ENCODE measurements at regions not wholly inside any gene's neighbourhood (a gene's known extent, or its start where the extent isn't known, plus 50 kb on each side); places are given as distances from the start of the nearest gene placed in this dataset.

DNA sequence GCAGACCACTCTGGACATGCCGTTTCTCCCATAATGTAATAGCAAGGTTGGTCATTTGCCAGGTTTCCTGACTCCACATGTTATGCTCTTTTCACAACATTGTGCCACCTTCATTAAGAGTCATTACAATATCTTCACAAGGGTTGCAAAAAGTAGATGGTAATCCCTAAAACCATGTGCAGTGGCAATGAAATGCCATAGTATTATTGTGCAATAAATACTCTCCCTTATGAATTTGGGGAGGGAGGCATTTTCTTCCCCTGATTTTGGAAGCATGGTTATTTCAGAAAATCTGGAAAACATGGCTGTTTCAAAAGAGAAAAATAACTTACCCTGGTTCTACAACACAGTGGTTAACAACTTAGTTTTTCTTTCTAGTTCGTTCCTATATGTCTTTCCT is 75.1 kb downstream of the BLTP1 start:
- no peak for DNase-seq (ENCODE audit: low read depth in 2 of 2)
- TF ChIP-seq, protein P1, sequence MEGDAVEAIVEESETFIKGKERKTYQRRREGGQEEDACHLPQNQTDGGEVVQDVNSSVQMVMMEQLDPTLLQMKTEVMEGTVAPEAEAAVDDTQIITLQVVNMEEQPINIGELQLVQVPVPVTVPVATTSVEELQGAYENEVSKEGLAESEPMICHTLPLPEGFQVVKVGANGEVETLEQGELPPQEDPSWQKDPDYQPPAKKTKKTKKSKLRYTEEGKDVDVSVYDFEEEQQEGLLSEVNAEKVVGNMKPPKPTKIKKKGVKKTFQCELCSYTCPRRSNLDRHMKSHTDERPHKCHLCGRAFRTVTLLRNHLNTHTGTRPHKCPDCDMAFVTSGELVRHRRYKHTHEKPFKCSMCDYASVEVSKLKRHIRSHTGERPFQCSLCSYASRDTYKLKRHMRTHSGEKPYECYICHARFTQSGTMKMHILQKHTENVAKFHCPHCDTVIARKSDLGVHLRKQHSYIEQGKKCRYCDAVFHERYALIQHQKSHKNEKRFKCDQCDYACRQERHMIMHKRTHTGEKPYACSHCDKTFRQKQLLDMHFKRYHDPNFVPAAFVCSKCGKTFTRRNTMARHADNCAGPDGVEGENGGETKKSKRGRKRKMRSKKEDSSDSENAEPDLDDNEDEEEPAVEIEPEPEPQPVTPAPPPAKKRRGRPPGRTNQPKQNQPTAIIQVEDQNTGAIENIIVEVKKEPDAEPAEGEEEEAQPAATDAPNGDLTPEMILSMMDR (IDR thresholded peaks at IDR 0.05; ENCODE audit: low read depth, low read length): no peak
- no peak overlapping the region for H3K4me3 ChIP-seq (replicated peaks in 1 of 2; ENCODE audit: low read depth in 2 of 2, low read length in 2 of 2)

DNA sequence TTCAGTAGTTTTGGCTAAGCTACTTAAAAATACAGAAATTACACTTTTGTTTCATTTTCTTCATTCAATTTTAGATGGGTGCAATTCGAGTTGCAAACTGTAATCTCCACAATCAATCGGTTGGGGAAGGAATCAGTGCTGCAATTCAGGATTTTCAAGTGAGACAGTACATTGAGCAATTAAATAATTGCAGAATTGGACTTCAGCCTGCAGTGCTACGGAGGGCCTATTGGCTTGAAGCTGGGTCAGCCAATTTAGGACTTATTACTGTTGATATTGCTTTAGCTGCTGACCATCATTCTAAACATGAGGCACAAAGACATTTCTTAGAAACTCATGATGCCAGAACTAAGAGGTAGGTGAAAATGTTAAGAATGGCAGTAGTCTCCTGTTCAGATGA is 77.7 kb downstream of the BLTP1 start:
- no peak overlapping the region for H3K4me3 ChIP-seq (replicated peaks in 1 of 2; ENCODE audit: low read depth in 2 of 2, low read length in 2 of 2)
- TF ChIP-seq, protein P1 (IDR thresholded peaks at IDR 0.05; ENCODE audit: low read depth, low read length): no peak

DNA sequence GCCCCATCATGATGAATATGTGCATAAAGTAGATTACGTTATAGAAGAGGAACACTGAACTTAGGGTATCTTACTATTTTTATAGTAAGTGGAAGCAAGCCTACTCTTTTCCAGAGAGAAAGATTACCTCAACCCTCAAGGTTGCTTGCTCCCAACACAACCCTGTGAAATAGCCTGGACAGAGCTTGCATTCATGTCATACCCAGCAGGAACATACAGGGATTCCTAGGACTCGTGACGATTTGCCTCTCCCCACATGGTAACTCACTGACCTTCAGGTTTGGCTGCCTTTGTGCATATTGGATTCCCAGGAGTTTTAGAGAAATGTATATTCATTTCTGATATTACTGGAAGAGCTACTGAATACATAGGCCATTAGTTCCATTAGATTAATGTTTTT is 80.5 kb downstream of the BLTP1 start:
- no peak overlapping the region for H3K4me3 ChIP-seq (replicated peaks in 1 of 2; ENCODE audit: low read depth in 2 of 2, low read length in 2 of 2)
- DNase-seq (ENCODE audit: low read depth in 2 of 2): no peak
- TF ChIP-seq, protein P1 (IDR thresholded peaks at IDR 0.05; ENCODE audit: low read depth, low read length): no peak

More for the DNA sequence above, 77.7 kb downstream of the BLTP1 start:
- DNase-seq (ENCODE audit: low read depth in 2 of 2): no peak

DNA sequence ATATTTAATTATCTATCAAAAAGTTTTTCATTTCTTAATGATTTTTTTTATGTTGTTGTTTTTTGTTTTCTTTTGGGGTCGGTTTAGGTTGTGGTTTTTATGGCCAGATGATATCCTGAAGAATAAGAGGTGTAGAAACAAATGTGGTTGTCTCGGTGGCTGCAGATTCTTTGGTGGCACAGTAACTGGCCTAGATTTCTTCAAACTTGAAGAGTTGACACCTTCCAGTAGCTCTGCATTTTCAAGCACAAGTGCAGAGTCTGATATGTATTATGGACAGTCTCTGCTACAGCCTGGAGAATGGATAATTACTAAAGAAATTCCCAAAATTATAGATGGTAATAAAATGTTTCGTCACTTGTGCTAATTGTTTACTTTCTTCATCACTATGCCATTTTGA is 82.6 kb downstream of the BLTP1 start:
- TF ChIP-seq, protein P1 (IDR thresholded peaks at IDR 0.05; ENCODE audit: low read depth, low read length): no peak
- DNase-seq (ENCODE audit: low read depth in 2 of 2): no peak
- H3K4me3 ChIP-seq (replicated peaks in 1 of 2; ENCODE audit: low read depth in 2 of 2, low read length in 2 of 2): no peak overlapping the region

DNA sequence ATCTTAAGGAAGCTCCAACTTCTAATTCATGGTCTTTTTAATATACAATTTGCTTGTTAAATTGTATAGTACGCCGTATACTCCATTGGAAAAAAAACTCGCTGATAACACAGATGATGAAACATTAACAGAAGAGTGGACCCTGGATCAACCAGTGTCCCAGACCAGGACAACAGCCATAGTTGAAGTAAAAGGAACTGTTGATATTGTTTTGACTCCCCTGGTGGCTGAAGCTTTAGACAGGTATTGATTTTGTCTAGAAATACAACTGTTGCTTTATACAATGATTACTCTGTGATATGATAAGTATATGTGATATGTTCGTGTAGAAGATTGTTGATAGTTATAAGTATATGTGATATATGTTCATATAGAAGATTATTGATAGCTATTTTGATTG is 91.7 kb downstream of the BLTP1 start:
- TF ChIP-seq, protein P1 (IDR thresholded peaks at IDR 0.05; ENCODE audit: low read depth, low read length): no peak
- H3K4me3 ChIP-seq (replicated peaks in 1 of 2; ENCODE audit: low read depth in 2 of 2, low read length in 2 of 2): no peak overlapping the region
- no peak for DNase-seq (ENCODE audit: low read depth in 2 of 2)

DNA sequence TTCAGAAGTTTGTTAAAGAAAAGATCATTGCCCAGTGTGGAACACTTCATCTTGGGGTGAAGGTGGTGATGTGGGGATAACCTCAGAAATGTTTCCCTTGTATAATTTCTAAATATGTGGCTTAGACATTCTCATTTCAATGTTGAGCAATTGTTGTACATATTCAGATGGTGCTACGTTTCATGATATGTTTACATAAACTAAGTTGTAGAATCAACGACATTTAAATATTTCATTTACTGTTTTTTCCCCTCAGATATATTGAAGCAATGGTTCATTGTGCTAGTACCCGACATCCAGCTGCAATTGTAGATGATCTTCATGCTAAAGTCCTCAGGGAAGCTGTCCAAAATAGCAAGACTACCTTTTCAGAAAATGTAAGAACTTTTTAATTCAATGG is 92.6 kb downstream of the BLTP1 start:
- no peak for DNase-seq (ENCODE audit: low read depth in 2 of 2)
- no peak overlapping the region for H3K4me3 ChIP-seq (replicated peaks in 1 of 2; ENCODE audit: low read depth in 2 of 2, low read length in 2 of 2)
- TF ChIP-seq, protein P1 (IDR thresholded peaks at IDR 0.05; ENCODE audit: low read depth, low read length): no peak

DNA sequence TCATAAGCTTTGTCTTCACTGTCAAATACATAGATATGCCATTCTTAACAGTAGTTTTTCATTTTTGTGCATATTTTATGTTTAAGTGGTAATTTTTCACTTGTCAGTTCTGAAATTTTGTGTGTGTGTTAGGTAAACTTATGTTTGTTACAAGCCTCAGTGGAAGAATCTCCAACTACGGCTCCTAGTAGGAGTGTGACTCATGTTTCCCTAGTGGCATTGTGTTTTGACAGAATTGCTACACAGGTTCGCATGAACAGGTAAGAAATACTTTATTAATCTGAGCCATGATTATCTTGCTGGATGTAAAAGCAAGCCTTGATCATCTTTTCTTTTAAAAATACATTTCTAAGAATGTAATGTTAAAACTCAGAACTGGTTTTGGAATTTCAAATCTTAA is 94.4 kb downstream of the BLTP1 start:
- DNase-seq (ENCODE audit: low read depth in 2 of 2): no peak
- no peak overlapping the region for H3K4me3 ChIP-seq (replicated peaks in 1 of 2; ENCODE audit: low read depth in 2 of 2, low read length in 2 of 2)
- TF ChIP-seq, protein P1 (IDR thresholded peaks at IDR 0.05; ENCODE audit: low read depth, low read length): no peak

Measured in cardiac fibroblast (primary cell).